ENCODE measurements at regions not wholly inside any gene's neighbourhood (a gene's known extent, or its start where the extent isn't known, plus 50 kb on each side); places are given as distances from the start of the nearest gene placed in this dataset.

DNA sequence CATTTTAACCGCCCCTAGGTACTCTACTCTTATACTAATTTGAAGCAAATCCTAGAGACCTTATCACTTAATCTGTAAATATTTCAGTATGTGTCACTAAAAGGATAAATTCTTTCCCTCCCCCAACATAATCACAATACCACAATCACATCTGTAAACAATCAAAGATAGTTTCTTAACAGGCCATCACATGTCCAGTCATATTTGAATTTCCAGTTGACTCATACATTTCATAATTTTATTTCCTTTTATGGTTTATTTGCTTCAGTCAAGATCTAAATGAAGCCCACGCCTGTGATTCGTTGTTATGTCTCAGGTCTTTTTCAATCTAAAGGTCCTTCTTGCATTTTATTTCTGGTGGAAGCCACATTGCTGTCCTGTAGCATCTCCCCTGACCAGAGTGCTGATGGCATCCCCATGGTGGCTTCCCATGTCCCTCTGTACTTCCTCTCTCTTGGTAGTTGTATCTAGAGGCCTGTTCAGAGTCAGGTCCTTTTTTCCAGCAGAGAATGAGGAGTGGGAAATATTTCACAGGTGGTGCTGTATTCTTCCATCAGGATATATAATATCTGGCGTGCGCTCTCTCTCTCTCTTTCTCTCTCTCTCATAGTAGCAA lies 128.6 kb upstream of the SLC22A23 start:
- DNase-seq: no peak

GRCh38 chr6:3584606-3585005 lies 127.8 kb upstream of the SLC22A23 start:
- DNase-seq: no peak

GRCh38 chr6:3581469-3581868 lies 124.6 kb upstream of the SLC22A23 start:
- DNase-seq: no peak

- no peak for DNase-seq
Measured at GRCh38 chr6:3579652-3580175, 122.9 kb upstream of the SLC22A23 start.

GRCh38 chr6:3578981-3579380 lies 122.1 kb upstream of the SLC22A23 start:
- DNase-seq: no peak

DNA sequence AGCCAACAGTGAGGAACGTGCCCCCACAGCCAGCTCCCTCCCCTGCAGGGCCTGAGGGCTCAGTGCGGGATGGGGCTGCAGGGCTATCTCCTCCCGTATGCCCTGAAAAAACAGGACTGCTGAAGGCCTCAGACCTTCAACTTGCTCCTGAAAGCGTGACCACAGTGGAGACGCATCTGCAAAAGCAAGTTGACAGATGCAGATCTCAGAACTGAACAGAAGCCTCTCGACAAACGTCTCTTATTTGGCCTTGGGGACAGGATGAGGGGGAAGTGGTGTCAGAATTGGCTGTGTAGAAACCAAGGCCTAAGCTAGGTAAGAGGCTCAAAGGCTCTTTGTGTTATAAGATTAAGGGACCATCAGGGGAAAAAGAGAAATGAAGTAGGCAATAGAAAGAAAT lies 120.7 kb upstream of the SLC22A23 start:
- no peak for DNase-seq

- no peak for DNase-seq
Measured at GRCh38 chr6:3575701-3576100, 118.9 kb upstream of the SLC22A23 start.

- no peak for DNase-seq
Measured at GRCh38 chr6:3575166-3575565, 118.3 kb upstream of the SLC22A23 start.

DNA sequence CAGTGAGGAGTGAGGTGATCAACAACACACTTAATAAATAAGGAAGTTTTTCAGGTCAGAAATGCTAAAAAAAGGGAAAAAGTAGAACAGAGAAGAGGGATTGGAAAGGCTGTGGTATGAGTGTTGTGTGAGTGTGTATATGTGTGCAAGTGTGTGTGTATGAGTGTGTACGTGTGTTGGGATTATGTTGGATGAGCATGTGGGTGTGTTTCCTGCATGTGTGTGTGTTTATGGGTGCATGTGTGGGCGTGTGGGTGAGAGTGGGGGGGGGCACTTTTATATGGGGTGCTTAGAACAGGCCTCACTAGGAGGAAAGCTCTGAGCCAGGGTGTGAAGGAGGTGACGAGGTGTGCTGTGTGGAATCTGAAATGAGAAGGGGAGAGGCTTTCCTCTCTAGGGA lies 116.8 kb upstream of the SLC22A23 start:
- DNase-seq: no peak

- DNase-seq: no peak
Measured at GRCh38 chr6:3571836-3572235, 115.0 kb upstream of the SLC22A23 start.

DNA sequence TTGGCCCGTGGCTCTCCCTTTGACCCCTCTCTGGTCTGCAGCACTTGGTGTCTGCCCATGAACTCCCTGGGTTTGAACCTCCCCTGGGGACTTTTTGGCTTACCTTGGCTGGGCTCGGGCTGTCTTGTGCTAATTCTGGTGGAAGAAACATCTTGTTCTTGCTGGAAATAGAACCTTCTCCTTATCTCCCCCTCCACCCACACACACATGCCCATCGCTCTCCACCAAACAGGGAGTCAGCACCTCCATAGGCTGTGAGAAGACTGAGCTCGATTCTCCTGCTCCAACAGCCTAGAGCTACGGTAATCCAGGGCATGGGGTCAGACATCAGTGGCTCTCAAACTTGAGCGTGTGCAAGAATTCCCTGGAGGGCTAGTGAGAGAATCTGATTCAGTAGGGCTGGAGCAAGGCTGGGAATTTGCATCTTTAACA lies 114.4 kb upstream of the SLC22A23 start:
- no peak for DNase-seq

GRCh38 chr6:3569816-3570215 lies 113.0 kb upstream of the SLC22A23 start:
- no peak for DNase-seq

- DNase-seq: no peak
Measured at GRCh38 chr6:3568396-3569082, 111.7 kb upstream of the SLC22A23 start.

GRCh38 chr6:3566812-3567211 lies 110.0 kb upstream of the SLC22A23 start:
- no peak for DNase-seq

GRCh38 chr6:3565291-3565690 lies 108.4 kb upstream of the SLC22A23 start:
- DNase-seq: no peak

- DNase-seq: no peak
Measured at GRCh38 chr6:3561725-3562124, 104.9 kb upstream of the SLC22A23 start.

DNA sequence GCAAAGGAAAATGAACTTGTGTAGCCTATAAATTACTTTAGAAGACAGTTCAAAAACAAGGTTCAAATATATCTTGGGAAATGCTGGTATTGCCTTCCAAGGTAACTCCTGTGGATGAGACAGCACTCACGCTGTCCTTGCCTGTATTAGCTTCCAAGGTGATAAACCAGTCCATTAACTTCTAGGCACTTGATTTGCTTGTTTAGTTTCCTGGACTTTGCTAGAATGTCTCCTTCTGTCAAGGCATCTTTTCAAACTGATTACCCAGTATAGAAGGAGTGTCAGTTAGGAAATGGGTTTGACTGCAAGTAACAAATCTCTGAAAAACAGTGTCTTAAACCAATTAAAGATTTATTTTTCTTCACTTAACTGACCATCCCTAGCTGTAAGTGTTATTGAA lies 103.4 kb upstream of the SLC22A23 start:
- DNase-seq: no peak

DNA sequence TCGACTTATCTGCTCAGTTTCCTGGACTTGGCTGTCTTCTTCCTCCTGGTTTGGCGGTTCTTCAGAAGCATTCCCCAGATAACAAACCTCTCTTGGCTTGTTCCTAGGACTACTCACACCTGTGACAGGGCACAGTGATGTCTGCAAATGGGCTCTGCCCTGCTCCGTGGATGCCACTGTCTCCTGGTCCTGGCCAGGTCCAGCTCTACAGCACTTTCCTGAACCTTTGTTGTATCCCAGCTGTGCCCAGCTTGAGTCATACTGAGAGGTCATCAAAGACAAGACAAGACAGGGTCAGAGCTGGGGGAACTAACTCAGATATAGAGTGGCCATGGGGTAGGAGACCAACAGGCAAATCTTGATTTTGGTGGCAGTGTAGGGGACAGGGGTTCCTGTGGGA lies 102.7 kb upstream of the SLC22A23 start:
- no peak for DNase-seq

DNA sequence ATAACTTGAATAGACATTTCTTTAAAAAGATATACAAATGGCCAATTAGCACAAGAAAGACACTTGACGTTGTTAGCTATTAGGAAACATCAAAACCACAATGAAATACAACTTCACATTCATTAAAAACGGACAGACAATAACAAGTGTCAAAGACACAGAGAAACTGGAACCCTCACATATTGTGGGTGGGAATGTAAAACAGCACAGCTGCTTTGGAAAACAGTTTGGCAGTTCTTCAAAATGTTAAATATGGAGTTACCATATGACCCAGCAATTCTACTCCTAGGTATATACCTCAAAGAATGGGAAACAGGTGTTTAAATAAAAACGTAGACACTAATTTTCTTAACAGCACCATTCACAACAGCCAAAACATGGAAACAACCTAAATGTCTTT lies 100.5 kb upstream of the SLC22A23 start:
- no peak for DNase-seq

DNA sequence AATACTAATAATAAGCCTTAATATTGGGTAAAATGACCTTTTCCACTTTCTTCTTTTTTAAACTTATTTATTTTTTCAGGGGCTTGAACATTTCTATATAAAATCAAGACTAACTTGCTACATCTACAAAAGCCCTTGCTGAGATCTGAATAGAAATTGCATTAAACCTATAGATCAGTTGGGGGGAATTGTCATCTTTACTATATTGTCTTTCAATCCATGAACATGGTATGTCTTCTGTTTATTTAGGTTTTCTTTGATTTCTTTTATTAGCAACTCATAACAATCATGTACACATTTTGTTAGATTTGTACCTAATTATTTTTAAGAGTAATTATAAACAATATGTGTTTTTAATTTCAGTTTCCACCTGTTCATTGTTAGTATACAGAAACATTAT lies 96.4 kb upstream of the SLC22A23 start:
- DNase-seq: no peak

DNA sequence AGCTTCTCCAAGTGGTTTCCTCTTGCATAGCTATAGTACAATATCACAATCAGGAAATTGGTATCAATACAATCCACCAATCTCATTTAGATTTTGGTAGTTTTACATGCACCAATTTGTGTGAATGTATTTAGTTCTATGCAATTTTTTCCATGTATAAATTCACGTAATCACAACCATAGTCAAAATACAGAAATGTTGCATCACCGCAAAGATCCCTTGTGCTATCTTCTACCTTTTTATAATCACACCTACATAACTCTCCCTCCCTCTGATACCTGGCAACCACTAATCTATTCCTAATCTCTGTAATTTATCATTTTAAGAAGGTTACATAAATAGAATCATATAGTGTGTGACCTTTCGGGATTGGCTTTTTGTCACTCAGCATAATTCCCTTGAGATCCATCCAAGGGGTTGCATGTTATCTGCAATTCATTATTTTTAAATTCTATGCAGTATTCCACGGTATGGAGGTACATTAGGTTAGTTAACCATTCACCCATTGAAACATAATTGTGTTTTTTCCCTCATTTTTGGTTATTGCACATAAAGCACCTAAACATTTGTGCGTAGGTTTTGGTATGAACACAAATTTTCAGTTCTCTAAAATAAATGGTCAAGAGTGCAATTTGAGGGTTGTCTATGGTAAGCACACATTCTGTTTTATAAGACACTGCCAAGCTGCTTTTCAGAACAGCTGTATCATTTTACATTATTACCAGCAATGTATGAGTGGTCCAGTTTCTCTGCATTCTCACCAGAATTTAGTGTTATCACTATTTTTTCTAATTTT lies 95.1 kb upstream of the SLC22A23 start:
- no peak for DNase-seq

DNA sequence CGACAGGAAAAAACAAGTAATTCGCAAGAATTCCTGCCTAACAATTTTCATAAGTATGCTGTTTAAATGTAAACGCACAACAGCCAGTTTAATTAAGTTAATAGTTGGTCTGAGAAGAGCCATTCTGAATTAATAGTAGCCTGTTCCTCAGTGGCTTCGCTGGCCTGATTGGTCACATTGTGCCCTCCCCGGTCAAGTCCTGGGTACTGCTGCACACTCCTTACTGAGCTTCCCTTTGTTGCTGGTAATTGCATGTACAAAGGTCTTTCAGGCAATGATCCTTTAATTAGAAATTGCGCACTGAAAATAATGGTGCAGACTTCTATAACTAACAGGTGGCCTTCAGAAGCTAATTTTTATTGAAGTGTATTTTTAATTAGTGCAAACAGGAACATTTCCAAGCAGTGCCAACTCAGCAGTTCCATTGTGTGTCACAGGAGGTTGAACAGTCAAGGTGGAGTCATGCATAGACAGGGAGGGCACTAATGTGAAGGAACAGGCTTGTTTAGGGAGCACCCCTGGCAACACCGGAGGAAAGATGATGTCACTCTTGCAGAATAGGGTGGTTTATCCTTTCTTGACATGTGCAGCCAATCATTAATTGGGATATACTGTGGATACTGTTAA lies 92.6 kb upstream of the SLC22A23 start:
- DNase-seq: no peak

- DNase-seq: no peak
Measured at GRCh38 chr6:3546121-3546520, 89.3 kb upstream of the SLC22A23 start.
